Medulla oblongata (tissue), 1 donor: ENCODE measurements at regions not wholly inside any gene's neighbourhood (a gene's known extent, or its start where the extent isn't known, plus 50 kb on each side); places are given as distances from the start of the nearest gene placed in this dataset.

Source experiments
- DNase-seq: peaks from one replicate; pipeline ENCODE4 v3.0.0-alpha.2; 2015; ENCODE audit errors: extremely low spot score

- DNase-seq = no peak
Observed at GRCh38 chr13:105788530-105788929, 746.9 kb downstream of the EFNB2 start.

- no peak for DNase-seq
Observed at GRCh38 chr13:105787632-105788031, 747.8 kb downstream of the EFNB2 start.

GRCh38 chr13:105785436-105785835 is 750.0 kb downstream of the EFNB2 start:
- DNase-seq = no peak

- DNase-seq = no peak
Observed at GRCh38 chr13:105783261-105783660, 752.2 kb downstream of the EFNB2 start.

GRCh38 chr13:105778196-105778595 is 757.3 kb downstream of the EFNB2 start:
- no peak for DNase-seq

GRCh38 chr13:105774739-105775460 is 760.6 kb downstream of the EFNB2 start:
- DNase-seq = no peak

GRCh38 chr13:105773863-105774538 is 761.5 kb downstream of the EFNB2 start:
- DNase-seq = no peak

- DNase-seq = no peak
Observed at GRCh38 chr13:105773241-105773640, 762.2 kb downstream of the EFNB2 start.

GRCh38 chr13:105764486-105764885 is 771.0 kb downstream of the EFNB2 start:
- no peak for DNase-seq

GRCh38 chr13:105763851-105764250 is 771.6 kb downstream of the EFNB2 start:
- DNase-seq = no peak

GRCh38 chr13:105762096-105762495 is 773.4 kb downstream of the EFNB2 start:
- no peak for DNase-seq

GRCh38 chr13:105758918-105759860 is 776.3 kb downstream of the EFNB2 start:
- DNase-seq = no peak

- DNase-seq = no peak
Observed at GRCh38 chr13:105740739-105741138, 794.7 kb downstream of the EFNB2 start.

GRCh38 chr13:105737688-105738087 is 797.8 kb downstream of the EFNB2 start:
- DNase-seq = no peak

GRCh38 chr13:105735281-105735680 is 800.2 kb downstream of the EFNB2 start:
- DNase-seq = no peak

GRCh38 chr13:105732806-105733529 is 802.5 kb downstream of the EFNB2 start:
- no peak for DNase-seq

- DNase-seq = no peak
Observed at GRCh38 chr13:105725887-105726286, 809.6 kb downstream of the EFNB2 start.

- no peak for DNase-seq
Observed at GRCh38 chr13:105721016-105721415, 814.4 kb downstream of the EFNB2 start.

GRCh38 chr13:105719859-105720258 is 815.6 kb downstream of the EFNB2 start:
- no peak for DNase-seq

GRCh38 chr13:105709181-105709580 is 826.3 kb downstream of the EFNB2 start:
- DNase-seq = no peak

GRCh38 chr13:105703843-105704242 is 831.6 kb downstream of the EFNB2 start:
- no peak for DNase-seq

- no peak for DNase-seq
Observed at GRCh38 chr13:105702441-105702840, 833.0 kb downstream of the EFNB2 start.
